GM12872 (cell line): ENCODE measurements at regions not wholly inside any gene's neighbourhood (a gene's known extent, or its start where the extent isn't known, plus 50 kb on each side); places are given as distances from the start of the nearest gene placed in this dataset.

Experiments
- CTCF ChIP-seq: IDR thresholded peaks from 3 replicates; pipeline ENCODE4 v1.5.1; 2011; ENCODE audit warnings: low read depth, mild to moderate bottlenecking, low read length, moderate library complexity; ENCODE audit not compliant: insufficient read depth

GRCh38 chr6:156345700-156346099 lies 431.5 kb upstream of the ARID1B start:
- no peak for TF ChIP-seq CTCF

- no peak for TF ChIP-seq CTCF
Measured at GRCh38 chr6:156344491-156344890, 432.7 kb upstream of the ARID1B start.

GRCh38 chr6:156337801-156338200 lies 439.4 kb upstream of the ARID1B start:
- TF ChIP-seq CTCF, result no peak

- TF ChIP-seq CTCF, result no peak
Measured at GRCh38 chr6:156336733-156337132, 440.4 kb upstream of the ARID1B start.

GRCh38 chr6:156336089-156336488 lies 441.1 kb upstream of the ARID1B start:
- TF ChIP-seq CTCF, result no peak

GRCh38 chr6:156334966-156335365 lies 442.2 kb upstream of the ARID1B start:
- TF ChIP-seq CTCF, result no peak

- TF ChIP-seq CTCF, result no peak
Measured at GRCh38 chr6:156319707-156320106, 457.5 kb upstream of the ARID1B start.
